Nephron (organoid): ENCODE measurements at regions not wholly inside any gene's neighbourhood (a gene's known extent, or its start where the extent isn't known, plus 50 kb on each side); places are given as distances from the start of the nearest gene placed in this dataset.

Source experiments
- H3K27ac Mint-ChIP-seq, 3 experiments: 2 replicates each; pipeline ENCODE4 v1.8.0; 2020; ENCODE audit warnings: mixed read lengths in 3 of 3, mild to moderate bottlenecking in 2 of 3, moderate library complexity in 1 of 3
- H3K27me3 Mint-ChIP-seq: 2 replicates; pipeline ENCODE4 v1.8.0; 2021; ENCODE audit warnings: low read depth, mild to moderate bottlenecking, moderate library complexity, mixed read lengths
- H3K36me3 Mint-ChIP-seq: 2 replicates; pipeline ENCODE4 v1.8.0; 2020; ENCODE audit warnings: low read depth, mixed read lengths
- H3K4me1 Mint-ChIP-seq: 2 replicates; pipeline ENCODE4 v1.8.0; 2020; ENCODE audit warnings: mixed read lengths
- H3K4me3 Mint-ChIP-seq, 3 experiments: 2 replicates each; pipeline ENCODE4 v1.8.0; 2020; ENCODE audit warnings: mild to moderate bottlenecking in 3 of 3, mixed read lengths in 3 of 3, moderate library complexity in 2 of 3
- H3K9me3 Mint-ChIP-seq: 2 replicates; pipeline ENCODE4 v1.8.0; 2020; ENCODE audit warnings: mixed read lengths
- CTCF ChIP-seq, 3 experiments: fragments of 200-600 bp; sonication (generic); IDR thresholded peaks; one replicate each; pipeline ENCODE4 v1.5.0; 2021; ENCODE audit warnings: antibody characterized with exemption in 3 of 3; ENCODE audit not compliant: unreplicated experiment in 3 of 3

DNA sequence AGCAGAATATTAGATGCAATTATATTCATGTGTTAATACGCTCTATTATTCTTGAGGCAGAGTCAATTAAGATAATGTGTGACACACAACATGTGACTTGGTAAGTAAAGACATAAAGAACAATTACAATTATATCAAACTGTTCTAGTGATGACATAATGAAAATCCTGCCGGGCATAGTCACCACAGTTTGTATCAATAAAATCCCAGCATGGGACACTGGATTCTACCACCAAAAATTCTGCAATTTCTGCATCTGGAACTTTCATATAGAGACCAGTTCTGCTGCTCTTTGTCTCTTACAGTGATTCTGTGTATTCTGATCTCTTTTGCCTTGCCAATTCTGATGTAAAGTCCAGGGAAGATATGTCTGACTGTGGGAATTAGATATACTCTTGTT is 495.6 kb upstream of the LRRC4C start:
- no peaks in the 10 kb centered on the region for H3K27me3 Mint-ChIP-seq
- TF ChIP-seq CTCF (IDR thresholded peaks at IDR 0.05; ENCODE audit: unreplicated experiment in 3 of 3): no peak
- no peaks in the 10 kb centered on the region for H3K4me1 Mint-ChIP-seq
- no peak overlapping the region for H3K4me3 Mint-ChIP-seq
- no peaks in the 10 kb centered on the region for H3K36me3 Mint-ChIP-seq
- H3K9me3 Mint-ChIP-seq: peaks cover 11% of the 10 kb centered on the region
- no peak overlapping the region for H3K27ac Mint-ChIP-seq

GRCh38 chr11:41955635-41956400 is 496.4 kb upstream of the LRRC4C start:
- H3K4me1 Mint-ChIP-seq: no peaks in the 10 kb centered on the region
- H3K4me3 Mint-ChIP-seq: no peak overlapping the region
- no peak for TF ChIP-seq CTCF (IDR thresholded peaks at IDR 0.05; ENCODE audit: unreplicated experiment in 3 of 3)
- no peaks in the 10 kb centered on the region for H3K27me3 Mint-ChIP-seq
- no peak overlapping the region for H3K27ac Mint-ChIP-seq
- H3K36me3 Mint-ChIP-seq: no peaks in the 10 kb centered on the region
- H3K9me3 Mint-ChIP-seq: peaks cover 13% of the 10 kb centered on the region

- Mint-ChIP-seq H3K27ac (no peak overlapping the region), H3K9me3 (peaks cover 6% of the 10 kb centered on the region), H3K4me3 (no peak overlapping the region), H3K27me3 (no peaks in the 10 kb centered on the region), H3K36me3 (no peaks in the 10 kb centered on the region), H3K4me1 (no peaks in the 10 kb centered on the region)
- no peak for TF ChIP-seq CTCF (IDR thresholded peaks at IDR 0.05; ENCODE audit: unreplicated experiment in 3 of 3)
Observed at GRCh38 chr11:41963406-41963805, 504.0 kb upstream of the LRRC4C start.

- H3K27ac Mint-ChIP-seq: no peak overlapping the region
- no peak for TF ChIP-seq CTCF (IDR thresholded peaks at IDR 0.05; ENCODE audit: unreplicated experiment in 3 of 3)
- H3K4me3 Mint-ChIP-seq: no peak overlapping the region
- H3K9me3 Mint-ChIP-seq: no peaks in the 10 kb centered on the region
- no peaks in the 10 kb centered on the region for H3K36me3 Mint-ChIP-seq
- no peaks in the 10 kb centered on the region for H3K4me1 Mint-ChIP-seq
- no peaks in the 10 kb centered on the region for H3K27me3 Mint-ChIP-seq
Observed at GRCh38 chr11:41970681-41971080, 511.2 kb upstream of the LRRC4C start.

DNA sequence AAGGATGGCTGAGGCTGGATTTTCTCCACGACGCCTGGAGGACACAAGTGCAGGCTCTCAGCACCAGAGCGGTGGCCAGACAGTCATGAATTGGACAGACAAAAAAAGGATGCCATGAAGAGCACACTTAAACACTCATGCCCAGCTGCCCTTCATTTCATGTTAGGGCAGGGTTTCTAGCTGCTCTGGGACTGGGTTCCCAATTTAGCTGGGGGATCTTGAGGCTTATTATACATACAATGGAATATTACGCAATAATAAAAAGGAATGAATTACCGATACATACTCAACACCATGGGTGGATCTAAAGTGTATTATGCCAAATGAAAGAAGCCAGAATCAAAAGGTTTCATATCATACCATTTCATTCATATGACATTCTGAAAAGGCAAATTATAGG is 512.1 kb upstream of the LRRC4C start:
- no peak for TF ChIP-seq CTCF (IDR thresholded peaks at IDR 0.05; ENCODE audit: unreplicated experiment in 3 of 3)
- no peak overlapping the region for H3K27ac Mint-ChIP-seq
- H3K4me3 Mint-ChIP-seq: no peak overlapping the region
- no peaks in the 10 kb centered on the region for H3K9me3 Mint-ChIP-seq
- no peaks in the 10 kb centered on the region for H3K4me1 Mint-ChIP-seq
- H3K27me3 Mint-ChIP-seq: no peaks in the 10 kb centered on the region
- H3K36me3 Mint-ChIP-seq: no peaks in the 10 kb centered on the region

GRCh38 chr11:41978945-41979344 is 519.5 kb upstream of the LRRC4C start:
- Mint-ChIP-seq H3K27me3 (no peaks in the 10 kb centered on the region), H3K9me3 (no peaks in the 10 kb centered on the region), H3K4me1 (no peaks in the 10 kb centered on the region), H3K4me3 (no peak overlapping the region), H3K27ac (no peak overlapping the region), H3K36me3 (no peaks in the 10 kb centered on the region)
- TF ChIP-seq CTCF (IDR thresholded peaks at IDR 0.05; ENCODE audit: unreplicated experiment in 3 of 3): no peak
